Psoas muscle (tissue), 7 donors: ENCODE measurements at regions not wholly inside any gene's neighbourhood (a gene's known extent, or its start where the extent isn't known, plus 50 kb on each side); places are given as distances from the start of the nearest gene placed in this dataset.

Experiments used
- ATAC-seq, 4 donors: fragments of 200-7000 bp; cut with Tn5 transposase; one replicate each; pipeline ENCODE4 v1.9.1; 2020; ENCODE audit warnings: moderate library complexity in 3 of 4, mild to moderate bottlenecking in 2 of 4
- DNase-seq, 2 donors: peaks; one replicate each; pipeline ENCODE4 v3.0.0-alpha.2; 2020
- H3K27ac ChIP-seq: fragments of 200-600 bp; one replicate; pipeline ENCODE4 v1.8.0; 2022
- H3K27me3 ChIP-seq, 3 donors: fragments of 200-600 bp in 1 of 3; one replicate each; pipeline versions ENCODE4 v1.6.1 to v1.8.0; 2013 to 2022; ENCODE audit warnings: low read length in 2 of 3, mild to moderate bottlenecking in 2 of 3, moderate library complexity in 1 of 3; ENCODE audit not compliant: insufficient read depth in 3 of 3
- H3K36me3 ChIP-seq, 2 donors: fragments of 200-600 bp in 1 of 2; one replicate each; pipeline versions ENCODE4 v1.6.1 to v1.8.0; 2013 to 2022; ENCODE audit warnings: low read depth in 1 of 2, mild to moderate bottlenecking in 1 of 2, moderate library complexity in 1 of 2; ENCODE audit not compliant: insufficient read depth in 1 of 2
- H3K4me1 ChIP-seq: fragments of 200-600 bp; one replicate; pipeline ENCODE4 v1.8.0; 2022
- H3K4me3 ChIP-seq: fragments of 200-600 bp; one replicate; pipeline ENCODE4 v1.8.0; 2022; ENCODE audit warnings: mild to moderate bottlenecking
- H3K9me3 ChIP-seq: fragments of 200-600 bp; one replicate; pipeline ENCODE4 v1.8.0; 2022
- WGBS, 3 donors: extraction: QIAGEN DNeasy Blood & Tissue Kit; methylation state at CpG; one replicate each; pipeline versions ENCODE4 v1.1.6 to v1.1.7; 2013; 5-methylcytosine and 5-hydroxymethylcytosine counted together
- intact Hi-C, 2 donors: fragments of 100-400 bp; cut with DNase I; formaldehyde crosslinking; loops; one replicate each; pipeline versions ENCODE4 v1.11.0 to v1.14.2; 2022
- TF ChIP-seq, protein P1 (sequence below): fragments of 200-600 bp; IDR thresholded peaks from one replicate; pipeline ENCODE4 v1.8.0; 2022; ENCODE audit warnings: antibody characterized with exemption
- donor health status: healthy with polysubstance abuse.
- donor health status: DM: no; HTN: no; CAD: no; lungs with moderate emphysema.
- donor health status: Bipolar disorder and iron deficiency.
- donor health status: healthy.
- donor health status: DM: yes; HTN: yes; CAD: no.
- donor health status: DM: no; HTN: no; CAD: no.
- donor health status: DM: yes; HTN: yes; CAD: no.

GRCh38 chr6:120646101-120646500 is 688.2 kb downstream of the TBC1D32 start:
- ATAC-seq (no peak), DNase-seq (no peak)
- Histone ChIP-seq H3K4me3 (no peak overlapping the region), H3K4me1 (no peaks in the 10 kb centered on the region), H3K9me3 (no peaks in the 10 kb centered on the region), H3K36me3 (no peaks in the 10 kb centered on the region), H3K27ac (no peak overlapping the region), H3K27me3 (no peaks in the 10 kb centered on the region)
- WGBS, 3 donors, result 19 to 23% (median 23%) methylated on average over 2 of the region's 2 CpGs
- intact Hi-C loops, result no loop called here
- TF ChIP-seq, protein P1, sequence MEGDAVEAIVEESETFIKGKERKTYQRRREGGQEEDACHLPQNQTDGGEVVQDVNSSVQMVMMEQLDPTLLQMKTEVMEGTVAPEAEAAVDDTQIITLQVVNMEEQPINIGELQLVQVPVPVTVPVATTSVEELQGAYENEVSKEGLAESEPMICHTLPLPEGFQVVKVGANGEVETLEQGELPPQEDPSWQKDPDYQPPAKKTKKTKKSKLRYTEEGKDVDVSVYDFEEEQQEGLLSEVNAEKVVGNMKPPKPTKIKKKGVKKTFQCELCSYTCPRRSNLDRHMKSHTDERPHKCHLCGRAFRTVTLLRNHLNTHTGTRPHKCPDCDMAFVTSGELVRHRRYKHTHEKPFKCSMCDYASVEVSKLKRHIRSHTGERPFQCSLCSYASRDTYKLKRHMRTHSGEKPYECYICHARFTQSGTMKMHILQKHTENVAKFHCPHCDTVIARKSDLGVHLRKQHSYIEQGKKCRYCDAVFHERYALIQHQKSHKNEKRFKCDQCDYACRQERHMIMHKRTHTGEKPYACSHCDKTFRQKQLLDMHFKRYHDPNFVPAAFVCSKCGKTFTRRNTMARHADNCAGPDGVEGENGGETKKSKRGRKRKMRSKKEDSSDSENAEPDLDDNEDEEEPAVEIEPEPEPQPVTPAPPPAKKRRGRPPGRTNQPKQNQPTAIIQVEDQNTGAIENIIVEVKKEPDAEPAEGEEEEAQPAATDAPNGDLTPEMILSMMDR, result no peak

DNA sequence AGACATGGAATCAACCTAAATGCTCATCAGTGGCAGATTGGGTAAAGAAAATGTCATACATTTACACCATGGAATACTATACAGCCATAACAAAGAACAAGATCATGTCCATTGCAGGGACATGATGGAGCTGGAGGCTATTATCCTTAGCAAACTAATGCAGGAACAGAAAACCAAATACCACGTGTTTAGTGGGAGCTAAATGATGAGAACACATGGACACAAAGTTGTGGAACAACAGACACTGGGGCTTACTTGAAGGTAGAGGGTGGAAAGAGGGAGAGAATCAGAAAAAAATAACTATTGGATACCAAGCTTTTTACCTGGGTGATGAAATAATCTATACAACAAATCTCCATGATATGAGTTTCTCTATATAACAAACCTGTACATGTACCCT is 701.3 kb downstream of the TBC1D32 start:
- 32 to 46% (median 35%) methylated on average over 1 of the region's 1 CpG for WGBS, 3 donors
- ATAC-seq (no peak), DNase-seq (no peak)
- no peaks in the 10 kb centered on the region for H3K27me3 ChIP-seq
- no peak overlapping the region for H3K4me3 ChIP-seq
- H3K27ac ChIP-seq, result no peak overlapping the region
- intact Hi-C loops, result no loop called here
- no peaks in the 10 kb centered on the region for H3K9me3 ChIP-seq
- H3K36me3 ChIP-seq, result no peaks in the 10 kb centered on the region
- H3K4me1 ChIP-seq, result no peaks in the 10 kb centered on the region
- TF ChIP-seq, protein P1, result no peak

DNA sequence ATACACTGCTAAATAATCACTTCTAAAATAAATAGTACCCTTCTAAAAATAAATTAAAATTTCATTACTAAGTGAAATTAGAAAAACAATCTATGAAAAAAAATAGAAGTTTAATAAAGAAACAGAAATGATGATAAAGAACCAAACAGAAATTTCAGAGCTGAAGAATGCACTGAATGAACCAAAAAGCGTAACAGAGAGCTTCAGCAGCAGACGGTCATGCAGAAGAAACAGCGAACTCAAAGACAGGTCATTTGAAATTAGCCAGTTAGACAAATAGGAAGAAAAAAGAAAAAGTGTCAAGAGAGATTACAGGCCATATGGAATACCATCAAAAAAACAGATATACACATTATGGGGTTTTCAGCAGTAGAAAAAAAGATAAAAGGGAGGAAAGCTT is 706.7 kb downstream of the TBC1D32 start:
- no peaks in the 10 kb centered on the region for H3K27me3 ChIP-seq
- no peak overlapping the region for H3K27ac ChIP-seq
- 92 to 94% (median 93%) methylated on average over 3 of the region's 3 CpGs for WGBS, 3 donors
- intact Hi-C loops, result no loop called here
- TF ChIP-seq, protein P1, result no peak
- ATAC-seq (no peak), DNase-seq (no peak)
- H3K4me1 ChIP-seq, result no peaks in the 10 kb centered on the region
- no peak overlapping the region for H3K4me3 ChIP-seq
- no peaks in the 10 kb centered on the region for H3K9me3 ChIP-seq
- no peaks in the 10 kb centered on the region for H3K36me3 ChIP-seq

GRCh38 chr6:120622127-120622631 is 712.1 kb downstream of the TBC1D32 start:
- no peak for DNase-seq
- 19 to 38% (median 28%) methylated on average over 1 of the region's 1 CpG for WGBS, 3 donors
- intact Hi-C loops, result no loop called here
- no peak for ATAC-seq
- H3K27ac ChIP-seq, result no peak overlapping the region
- no peaks in the 10 kb centered on the region for H3K27me3 ChIP-seq
- H3K4me1 ChIP-seq, result no peaks in the 10 kb centered on the region
- H3K4me3 ChIP-seq, result no peak overlapping the region
- TF ChIP-seq, protein P1, result no peak
- no peaks in the 10 kb centered on the region for H3K9me3 ChIP-seq
- H3K36me3 ChIP-seq, result no peaks in the 10 kb centered on the region

DNA sequence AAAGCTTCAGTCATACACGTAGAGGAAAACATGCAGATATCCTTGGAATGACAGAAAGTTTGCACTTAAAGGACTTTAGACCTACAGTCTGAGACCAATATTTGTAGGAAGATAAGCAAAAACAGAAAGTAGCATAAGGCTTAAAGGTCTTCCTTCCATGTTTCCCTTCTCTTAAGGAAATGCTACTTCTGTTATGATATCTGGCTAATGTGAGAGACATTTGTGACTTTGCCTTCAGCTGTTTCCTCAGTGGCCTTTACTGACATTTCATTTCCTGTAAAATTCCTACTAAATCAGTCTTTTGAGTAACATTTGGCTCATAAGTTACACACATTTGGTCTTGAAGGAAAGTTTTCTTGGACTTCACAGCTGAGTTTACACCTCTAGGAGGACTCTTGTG is 713.4 kb downstream of the TBC1D32 start:
- intact Hi-C loops, result no loop called here
- no peak overlapping the region for H3K27ac ChIP-seq
- no peaks in the 10 kb centered on the region for H3K27me3 ChIP-seq
- no peaks in the 10 kb centered on the region for H3K36me3 ChIP-seq
- TF ChIP-seq, protein P1, result no peak
- ATAC-seq (no peak), DNase-seq (no peak)
- no peaks in the 10 kb centered on the region for H3K4me1 ChIP-seq
- no peak overlapping the region for H3K4me3 ChIP-seq
- 55 to 69% (median 65%) methylated on average over 1 of the region's 1 CpG for WGBS, 3 donors
- H3K9me3 ChIP-seq, result no peaks in the 10 kb centered on the region
